Nephron (organoid): ENCODE measurements at regions not wholly inside any gene's neighbourhood (a gene's known extent, or its start where the extent isn't known, plus 50 kb on each side); places are given as distances from the start of the nearest gene placed in this dataset.

ENCODE experiments used
- H3K27ac Mint-ChIP-seq, 3 experiments: 2 replicates each; pipeline ENCODE4 v1.8.0; 2020; ENCODE audit warnings: mixed read lengths in 3 of 3, mild to moderate bottlenecking in 2 of 3, moderate library complexity in 1 of 3
- H3K27me3 Mint-ChIP-seq: 2 replicates; pipeline ENCODE4 v1.8.0; 2021; ENCODE audit warnings: low read depth, mild to moderate bottlenecking, moderate library complexity, mixed read lengths
- H3K36me3 Mint-ChIP-seq: 2 replicates; pipeline ENCODE4 v1.8.0; 2020; ENCODE audit warnings: low read depth, mixed read lengths
- H3K4me1 Mint-ChIP-seq: 2 replicates; pipeline ENCODE4 v1.8.0; 2020; ENCODE audit warnings: mixed read lengths
- H3K4me3 Mint-ChIP-seq, 3 experiments: 2 replicates each; pipeline ENCODE4 v1.8.0; 2020; ENCODE audit warnings: mild to moderate bottlenecking in 3 of 3, mixed read lengths in 3 of 3, moderate library complexity in 2 of 3
- H3K9me3 Mint-ChIP-seq: 2 replicates; pipeline ENCODE4 v1.8.0; 2020; ENCODE audit warnings: mixed read lengths
- TF ChIP-seq, protein P1 (sequence below), 3 experiments: fragments of 200-600 bp; sonication (generic); IDR thresholded peaks; one replicate each; pipeline ENCODE4 v1.5.0; 2021; ENCODE audit warnings: antibody characterized with exemption in 3 of 3; ENCODE audit not compliant: unreplicated experiment in 3 of 3

DNA sequence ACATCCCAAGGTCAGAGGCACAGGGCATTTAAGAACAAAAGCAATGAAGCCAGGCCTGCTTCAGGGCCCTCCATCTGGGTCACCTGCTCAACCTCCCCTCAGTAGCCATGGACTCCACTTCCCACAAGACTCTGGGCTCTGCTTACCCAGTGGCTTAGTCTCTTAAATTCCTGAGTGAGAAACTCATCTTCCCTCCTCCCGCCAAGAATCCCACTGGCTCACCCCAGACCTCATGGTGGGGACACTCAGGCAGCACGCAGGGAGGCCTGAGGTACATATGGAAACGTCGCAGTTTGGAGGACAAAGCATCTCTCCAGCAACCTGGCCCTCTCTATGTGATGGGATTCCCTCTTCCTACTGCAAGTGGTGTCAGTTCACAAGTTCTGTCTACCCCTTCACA lies 326.7 kb upstream of the CDH5 start:
- Mint-ChIP-seq H3K4me1 (peaks cover 51% of the 10 kb centered on the region), H3K4me3 (no peak overlapping the region), H3K9me3 (no peaks in the 10 kb centered on the region)

DNA sequence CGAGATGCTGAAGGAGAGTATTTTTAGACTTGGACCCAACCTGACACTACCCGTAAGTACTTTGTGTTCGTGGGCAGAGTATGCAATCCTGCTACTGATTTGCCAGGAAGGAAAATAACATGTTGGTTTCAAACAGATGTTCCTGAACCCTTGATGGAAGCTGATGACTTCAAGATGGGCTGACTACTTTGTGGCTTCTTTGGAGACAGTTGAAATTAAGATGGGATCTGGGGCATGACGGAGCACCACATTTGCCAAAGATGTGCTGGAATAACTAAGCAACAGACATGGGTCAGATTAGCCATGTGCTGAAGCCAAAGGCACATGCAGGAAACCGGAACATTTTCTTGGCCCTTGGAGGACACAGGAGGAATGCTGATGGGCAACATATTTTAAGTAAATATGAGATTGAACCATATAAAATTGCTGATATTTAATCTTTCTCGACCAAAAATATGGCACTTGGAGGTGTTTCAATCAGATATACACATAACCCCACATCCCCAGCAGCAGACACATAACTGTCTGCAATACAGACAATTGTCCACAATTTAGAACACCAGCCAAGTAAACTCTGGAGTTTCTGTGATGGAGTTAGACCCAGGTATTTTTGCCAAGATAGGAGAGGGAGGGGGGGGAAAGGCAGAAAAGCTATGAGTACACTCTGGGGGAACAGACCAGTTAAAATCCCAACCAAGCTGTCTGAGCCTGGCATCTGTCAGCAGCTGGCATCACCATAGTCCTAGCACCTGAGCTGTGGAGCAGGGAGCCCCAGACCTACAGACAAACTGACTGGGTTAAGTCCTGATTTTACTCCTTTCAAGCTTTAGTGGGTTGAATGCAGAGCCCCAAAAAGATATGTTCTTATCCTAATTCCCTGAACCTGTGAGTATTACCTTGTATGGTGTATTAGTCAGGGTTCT lies 329.4 kb upstream of the CDH5 start:
- no peaks in the 10 kb centered on the region for H3K36me3 Mint-ChIP-seq
- peaks cover 44% of the 10 kb centered on the region for H3K4me1 Mint-ChIP-seq
- peak overlapping the region in 2 of 3 experiments; percentile 75 to 84 for H3K27ac Mint-ChIP-seq
- H3K9me3 Mint-ChIP-seq: peaks cover 6% of the 10 kb centered on the region
- TF ChIP-seq, protein P1, sequence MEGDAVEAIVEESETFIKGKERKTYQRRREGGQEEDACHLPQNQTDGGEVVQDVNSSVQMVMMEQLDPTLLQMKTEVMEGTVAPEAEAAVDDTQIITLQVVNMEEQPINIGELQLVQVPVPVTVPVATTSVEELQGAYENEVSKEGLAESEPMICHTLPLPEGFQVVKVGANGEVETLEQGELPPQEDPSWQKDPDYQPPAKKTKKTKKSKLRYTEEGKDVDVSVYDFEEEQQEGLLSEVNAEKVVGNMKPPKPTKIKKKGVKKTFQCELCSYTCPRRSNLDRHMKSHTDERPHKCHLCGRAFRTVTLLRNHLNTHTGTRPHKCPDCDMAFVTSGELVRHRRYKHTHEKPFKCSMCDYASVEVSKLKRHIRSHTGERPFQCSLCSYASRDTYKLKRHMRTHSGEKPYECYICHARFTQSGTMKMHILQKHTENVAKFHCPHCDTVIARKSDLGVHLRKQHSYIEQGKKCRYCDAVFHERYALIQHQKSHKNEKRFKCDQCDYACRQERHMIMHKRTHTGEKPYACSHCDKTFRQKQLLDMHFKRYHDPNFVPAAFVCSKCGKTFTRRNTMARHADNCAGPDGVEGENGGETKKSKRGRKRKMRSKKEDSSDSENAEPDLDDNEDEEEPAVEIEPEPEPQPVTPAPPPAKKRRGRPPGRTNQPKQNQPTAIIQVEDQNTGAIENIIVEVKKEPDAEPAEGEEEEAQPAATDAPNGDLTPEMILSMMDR (IDR thresholded peaks at IDR 0.05; ENCODE audit: unreplicated experiment in 3 of 3): no peak
- H3K27me3 Mint-ChIP-seq: peaks cover 4% of the 10 kb centered on the region
- H3K4me3 Mint-ChIP-seq: no peak overlapping the region

More for the DNA sequence above, 326.7 kb upstream of the CDH5 start:
- Mint-ChIP-seq H3K27ac (peak overlapping the region in 1 of 3 experiments; percentile 55), H3K36me3 (no peaks in the 10 kb centered on the region), H3K27me3 (peaks cover 9% of the 10 kb centered on the region)
- TF ChIP-seq, protein P1 (IDR thresholded peaks at IDR 0.05; ENCODE audit: unreplicated experiment in 3 of 3): no peak

DNA sequence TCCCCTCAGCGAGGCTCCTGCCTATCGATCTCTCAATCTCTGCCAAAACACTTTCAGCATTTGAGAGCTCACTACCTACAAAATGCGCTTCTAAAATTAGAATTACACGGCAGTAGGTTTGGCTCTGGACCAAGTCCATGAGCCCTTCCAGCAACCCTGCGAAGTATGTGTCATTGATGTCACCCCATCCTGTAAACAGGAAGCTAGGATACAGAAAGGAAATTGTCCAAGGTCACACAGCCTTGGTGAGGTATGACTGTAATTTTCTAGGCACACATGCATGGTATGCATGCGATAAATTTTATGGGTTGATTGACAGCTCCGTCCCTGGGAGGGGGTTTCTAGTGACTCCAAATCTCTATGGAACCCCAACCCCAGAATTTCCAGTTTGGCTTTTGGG lies 330.3 kb upstream of the CDH5 start:
- H3K9me3 Mint-ChIP-seq: peaks cover 6% of the 10 kb centered on the region
- TF ChIP-seq, protein P1 (IDR thresholded peaks at IDR 0.05; ENCODE audit: unreplicated experiment in 3 of 3): no peak
- H3K27ac Mint-ChIP-seq: peak overlapping the region in 2 of 3 experiments; percentile 75 to 84
- H3K4me1 Mint-ChIP-seq: peaks cover 44% of the 10 kb centered on the region
- no peak overlapping the region for H3K4me3 Mint-ChIP-seq
- H3K27me3 Mint-ChIP-seq: peaks cover 4% of the 10 kb centered on the region
- no peaks in the 10 kb centered on the region for H3K36me3 Mint-ChIP-seq

DNA sequence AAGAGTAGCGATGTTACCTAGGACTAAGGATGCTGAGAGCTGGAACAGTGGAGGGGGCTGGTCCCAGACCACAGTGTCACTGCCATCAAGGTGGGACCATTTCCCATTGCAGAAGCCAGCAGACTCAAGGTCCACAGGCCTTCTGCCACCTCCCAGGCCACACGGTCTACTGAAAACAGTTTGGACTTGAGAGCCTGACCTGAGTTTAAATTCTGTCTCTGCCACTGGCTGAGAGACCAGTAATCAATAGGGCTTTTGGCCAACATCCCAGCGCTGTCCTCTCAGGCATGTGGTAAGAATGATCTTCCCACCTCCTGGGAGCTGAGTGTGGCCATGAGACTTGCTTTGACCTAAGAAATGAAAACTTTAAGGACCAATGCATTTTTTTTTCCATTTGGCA lies 331.4 kb upstream of the CDH5 start:
- Mint-ChIP-seq H3K36me3 (no peaks in the 10 kb centered on the region), H3K4me1 (peaks cover 44% of the 10 kb centered on the region), H3K27me3 (peaks cover 4% of the 10 kb centered on the region), H3K9me3 (peaks cover 6% of the 10 kb centered on the region), H3K4me3 (no peak overlapping the region), H3K27ac (peak overlapping the region in 2 of 3 experiments; percentile 15 to 71)
- TF ChIP-seq, protein P1 (IDR thresholded peaks at IDR 0.05; ENCODE audit: unreplicated experiment in 3 of 3): no peak

DNA sequence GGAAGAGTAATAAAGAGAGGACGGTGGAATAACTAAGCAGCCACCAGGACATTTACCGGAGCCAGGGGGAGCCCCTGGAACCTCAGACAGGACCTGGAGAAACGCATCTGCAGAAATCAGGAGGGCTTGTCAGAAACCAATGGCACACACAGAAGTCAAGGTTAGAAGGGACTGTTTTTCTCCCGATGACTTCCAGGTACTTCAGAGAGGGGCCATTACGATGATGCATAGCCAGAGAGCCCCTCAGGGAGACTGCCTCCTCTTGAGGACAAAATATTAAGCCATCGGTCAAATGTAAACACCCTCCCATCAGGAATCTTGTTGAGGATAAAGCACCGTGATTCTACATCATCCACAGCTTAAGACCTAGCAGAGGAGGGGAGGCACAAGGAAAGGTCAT lies 333.6 kb upstream of the CDH5 start:
- TF ChIP-seq, protein P1 (IDR thresholded peaks at IDR 0.05; ENCODE audit: unreplicated experiment in 3 of 3): no peak
- Mint-ChIP-seq H3K9me3 (peaks cover 6% of the 10 kb centered on the region), H3K27ac (peak overlapping the region in 2 of 3 experiments; percentile 6 to 17), H3K27me3 (peaks cover 4% of the 10 kb centered on the region), H3K4me1 (peaks cover 42% of the 10 kb centered on the region), H3K36me3 (no peaks in the 10 kb centered on the region), H3K4me3 (no peak overlapping the region)
